HFF-Myc (cell line): ENCODE measurements at regions not wholly inside any gene's neighbourhood (a gene's known extent, or its start where the extent isn't known, plus 50 kb on each side); places are given as distances from the start of the nearest gene placed in this dataset.

Experiments
- DNase-seq: peaks from one replicate; pipeline ENCODE4 v3.0.0-alpha.2; 2011; ENCODE audit warnings: low read depth; ENCODE audit errors: extremely low read depth
- H3K4me3 ChIP-seq: replicated peaks from 2 replicates; pipeline ENCODE4 v1.5.1; 2011; ENCODE audit warnings: low read depth, mild to moderate bottlenecking, control low read depth, low read length
- TF ChIP-seq, protein P1 (sequence below): IDR thresholded peaks from 2 replicates; pipeline ENCODE4 v1.5.1; 2012; ENCODE audit warnings: mild to moderate bottlenecking, low read depth, low read length, control low read depth; ENCODE audit errors: missing control alignments

- no peak overlapping the region for H3K4me3 ChIP-seq
- TF ChIP-seq, protein P1, sequence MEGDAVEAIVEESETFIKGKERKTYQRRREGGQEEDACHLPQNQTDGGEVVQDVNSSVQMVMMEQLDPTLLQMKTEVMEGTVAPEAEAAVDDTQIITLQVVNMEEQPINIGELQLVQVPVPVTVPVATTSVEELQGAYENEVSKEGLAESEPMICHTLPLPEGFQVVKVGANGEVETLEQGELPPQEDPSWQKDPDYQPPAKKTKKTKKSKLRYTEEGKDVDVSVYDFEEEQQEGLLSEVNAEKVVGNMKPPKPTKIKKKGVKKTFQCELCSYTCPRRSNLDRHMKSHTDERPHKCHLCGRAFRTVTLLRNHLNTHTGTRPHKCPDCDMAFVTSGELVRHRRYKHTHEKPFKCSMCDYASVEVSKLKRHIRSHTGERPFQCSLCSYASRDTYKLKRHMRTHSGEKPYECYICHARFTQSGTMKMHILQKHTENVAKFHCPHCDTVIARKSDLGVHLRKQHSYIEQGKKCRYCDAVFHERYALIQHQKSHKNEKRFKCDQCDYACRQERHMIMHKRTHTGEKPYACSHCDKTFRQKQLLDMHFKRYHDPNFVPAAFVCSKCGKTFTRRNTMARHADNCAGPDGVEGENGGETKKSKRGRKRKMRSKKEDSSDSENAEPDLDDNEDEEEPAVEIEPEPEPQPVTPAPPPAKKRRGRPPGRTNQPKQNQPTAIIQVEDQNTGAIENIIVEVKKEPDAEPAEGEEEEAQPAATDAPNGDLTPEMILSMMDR, result no peak
- DNase-seq, result no peak
Observed at GRCh38 chr19:30281906-30282305, 90.3 kb upstream of the ZNF536 start.

- DNase-seq, result no peak
- H3K4me3 ChIP-seq, result no peak overlapping the region
- TF ChIP-seq, protein P1, result no peak
Observed at GRCh38 chr19:30283556-30283955, 88.6 kb upstream of the ZNF536 start.

DNA sequence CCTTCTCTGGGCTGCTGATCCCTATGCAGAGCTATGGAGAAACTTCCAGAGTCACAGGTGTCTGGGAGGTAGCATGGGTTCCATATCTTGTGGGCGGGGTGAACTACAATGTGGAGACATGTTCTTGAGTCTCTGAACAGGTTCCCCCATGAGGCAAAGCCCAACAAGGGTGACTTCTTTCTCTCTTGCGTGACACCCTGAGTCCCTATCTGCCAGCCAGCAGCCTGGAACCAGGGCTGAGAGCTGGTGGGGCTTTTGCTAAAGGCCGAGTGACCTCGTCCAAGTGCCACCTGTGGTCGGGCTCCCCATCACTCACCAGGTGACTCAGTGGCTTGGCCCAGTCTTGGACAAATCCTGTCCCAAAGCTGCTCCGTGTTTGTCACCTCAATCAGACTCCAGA lies 88.0 kb upstream of the ZNF536 start:
- no peak for DNase-seq
- TF ChIP-seq, protein P1, result no peak
- no peak overlapping the region for H3K4me3 ChIP-seq

DNA sequence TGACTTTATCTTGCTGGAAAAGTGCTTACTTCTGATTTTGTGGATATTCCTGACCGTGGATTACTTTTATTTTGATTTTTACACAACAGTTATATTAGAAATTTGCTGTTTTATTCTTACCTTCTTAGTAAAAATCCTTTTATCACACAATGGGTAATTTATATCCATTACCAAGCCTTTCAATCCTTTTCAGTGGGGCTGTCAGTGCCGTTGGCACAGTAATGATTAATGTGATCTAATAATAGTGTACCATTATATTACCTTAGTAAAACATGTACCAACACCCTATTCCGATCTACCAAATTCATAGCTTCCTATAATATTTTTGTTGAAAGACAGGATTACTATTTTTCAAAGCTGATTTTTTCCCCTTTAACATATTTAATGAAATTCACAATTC lies 87.3 kb upstream of the ZNF536 start:
- TF ChIP-seq, protein P1, result no peak
- no peak overlapping the region for H3K4me3 ChIP-seq
- no peak for DNase-seq

GRCh38 chr19:30286378-30286777 lies 85.8 kb upstream of the ZNF536 start:
- no peak for DNase-seq
- TF ChIP-seq, protein P1, result no peak

DNA sequence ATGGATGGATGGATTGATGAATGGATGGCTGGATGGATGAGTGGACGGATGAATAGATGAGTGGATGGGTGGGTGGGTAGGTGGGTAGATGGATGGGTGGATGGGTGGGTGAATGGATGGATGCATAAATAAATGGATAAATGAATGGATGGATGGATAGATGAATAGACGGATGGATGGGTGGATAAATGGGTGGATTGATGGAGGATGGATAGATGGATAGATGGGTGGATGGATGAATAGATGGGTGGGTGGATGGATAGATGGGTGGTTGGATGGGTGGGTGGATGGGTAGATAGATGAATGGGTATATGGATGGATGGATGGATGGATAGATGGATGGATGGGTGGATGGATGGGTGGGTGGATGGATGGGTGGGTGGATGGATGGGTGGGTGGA lies 84.9 kb upstream of the ZNF536 start:
- H3K4me3 ChIP-seq, result no peak overlapping the region
- TF ChIP-seq, protein P1, result no peak
- DNase-seq, result no peak

More at GRCh38 chr19:30286378-30286777, 85.8 kb upstream of the ZNF536 start:
- no peak overlapping the region for H3K4me3 ChIP-seq

DNA sequence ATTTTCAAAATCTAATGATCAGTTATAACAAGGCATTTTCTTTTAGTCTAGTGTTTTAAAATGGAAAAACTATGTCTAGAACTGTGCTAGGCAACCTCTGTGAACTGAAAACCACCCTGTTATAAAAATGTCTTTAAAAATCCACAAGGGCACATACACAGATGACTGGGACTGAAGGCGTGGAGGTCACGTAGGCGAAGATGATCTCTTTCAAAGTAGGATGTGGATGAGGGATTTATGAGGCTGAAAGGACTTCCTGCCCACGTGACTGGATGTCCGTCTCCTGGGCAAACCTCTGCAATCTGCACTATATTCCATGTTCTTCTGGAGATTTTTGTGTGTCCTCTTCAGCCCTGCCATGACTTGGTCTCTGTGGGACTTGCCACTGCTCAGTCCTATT lies 84.2 kb upstream of the ZNF536 start:
- no peak for DNase-seq
- no peak overlapping the region for H3K4me3 ChIP-seq
- TF ChIP-seq, protein P1, result no peak
